Mesenchymal stem cell (in vitro differentiated cells and primary cell): ENCODE measurements at regions not wholly inside any gene's neighbourhood (a gene's known extent, or its start where the extent isn't known, plus 50 kb on each side); places are given as distances from the start of the nearest gene placed in this dataset.

Experiments
- DNase-seq: peaks from one replicate; pipeline ENCODE4 v3.0.0-alpha.2; 2013
- H2AFZ ChIP-seq: one replicate; pipeline ENCODE4 v1.6.1; 2013; ENCODE audit warnings: low read depth, mild to moderate bottlenecking, control low read depth, inconsistent platforms, low read length, moderate library complexity
- H2AK5ac ChIP-seq: 2 replicates; pipeline ENCODE4 v1.6.1; 2013; ENCODE audit warnings: low read length, moderate library complexity, mild to moderate bottlenecking, inconsistent platforms; ENCODE audit not compliant: severe bottlenecking
- H2BK120ac ChIP-seq: one replicate; pipeline ENCODE4 v1.6.1; 2013; ENCODE audit warnings: low read depth, mild to moderate bottlenecking, inconsistent platforms, low read length, moderate library complexity
- H2BK12ac ChIP-seq, 2 experiments: one replicate each; pipeline ENCODE4 v1.6.1; 2013; ENCODE audit warnings: inconsistent platforms in 2 of 2, low read length in 2 of 2, mild to moderate bottlenecking in 2 of 2, moderate library complexity in 2 of 2, control low read depth in 1 of 2
- H2BK15ac ChIP-seq: one replicate; pipeline ENCODE4 v1.6.1; 2013; ENCODE audit warnings: mild to moderate bottlenecking, low read depth, inconsistent platforms; ENCODE audit not compliant: poor library complexity, severe bottlenecking
- H2BK5ac ChIP-seq: 2 replicates; pipeline ENCODE4 v1.6.1; 2013; ENCODE audit warnings: low read depth, mild to moderate bottlenecking, low read length, control low read depth, inconsistent platforms; ENCODE audit not compliant: poor library complexity, severe bottlenecking
- H3K14ac ChIP-seq, 2 experiments: one replicate each; pipeline ENCODE4 v1.6.1; 2013; ENCODE audit warnings: inconsistent platforms in 2 of 2, low read length in 2 of 2, control low read depth in 1 of 2, mild to moderate bottlenecking in 1 of 2, moderate library complexity in 1 of 2
- H3K18ac ChIP-seq, 2 experiments: one replicate each; pipeline ENCODE4 v1.6.1; 2013; ENCODE audit warnings: inconsistent platforms in 2 of 2, low read length in 2 of 2, control low read depth in 1 of 2, low read depth in 1 of 2, mild to moderate bottlenecking in 1 of 2
- H3K23ac ChIP-seq, 2 experiments: one replicate each; pipeline ENCODE4 v1.6.1; 2013; ENCODE audit warnings: inconsistent platforms in 2 of 2, low read length in 2 of 2, mild to moderate bottlenecking in 2 of 2, moderate library complexity in 2 of 2, control low read depth in 1 of 2
- H3K27ac ChIP-seq: 2 replicates; pipeline ENCODE4 v1.5.1; 2013; ENCODE audit warnings: mild to moderate bottlenecking, moderate library complexity, low read length, control low read depth, inconsistent platforms; ENCODE audit not compliant: poor library complexity, severe bottlenecking
- H3K27me3 ChIP-seq, 2 experiments: 2 replicates each; pipeline versions ENCODE4 v1.6.1 to v1.7.0; 2013; ENCODE audit warnings: low read length in 2 of 2, mild to moderate bottlenecking in 2 of 2, moderate library complexity in 2 of 2, control low read depth in 1 of 2, inconsistent platforms in 1 of 2; ENCODE audit not compliant: control insufficient read depth in 1 of 2, insufficient read depth in 1 of 2
- H3K36me3 ChIP-seq, 2 experiments: 2 replicates each; pipeline versions ENCODE4 v1.6.1 to v1.7.0; 2013; ENCODE audit warnings: low read length in 2 of 2, control low read depth in 1 of 2, inconsistent platforms in 1 of 2, low read depth in 1 of 2, mild to moderate bottlenecking in 1 of 2; ENCODE audit not compliant: insufficient read depth in 2 of 2, control insufficient read depth in 1 of 2
- H3K4ac ChIP-seq, 2 experiments: one replicate each; pipeline ENCODE4 v1.6.1; 2013; ENCODE audit warnings: inconsistent platforms in 2 of 2, low read length in 2 of 2, mild to moderate bottlenecking in 2 of 2, moderate library complexity in 2 of 2, control low read depth in 1 of 2, low read depth in 1 of 2
- H3K4me1 ChIP-seq: 2 replicates; pipeline ENCODE4 v1.6.1; 2013; ENCODE audit warnings: low read depth, low read length, control low read depth; ENCODE audit not compliant: control insufficient read depth, insufficient read depth
- H3K4me2 ChIP-seq: 2 replicates; pipeline ENCODE4 v1.6.1; 2013; ENCODE audit warnings: low read length, mild to moderate bottlenecking, inconsistent platforms; ENCODE audit not compliant: poor library complexity, severe bottlenecking
- H3K4me3 ChIP-seq, 2 experiments: 2 replicates each; pipeline versions ENCODE4 v1.5.1 to v1.7.0; 2013; ENCODE audit warnings: low read length in 2 of 2, mild to moderate bottlenecking in 2 of 2, control low read depth in 1 of 2, low read depth in 1 of 2; ENCODE audit not compliant: insufficient read depth in 1 of 2
- H3K79me1 ChIP-seq: replicated peaks from 2 replicates; pipeline ENCODE4 v1.6.1; 2013; ENCODE audit warnings: mild to moderate bottlenecking, control low read depth, low read length, inconsistent platforms; ENCODE audit not compliant: poor library complexity, severe bottlenecking
- H3K9ac ChIP-seq: 2 replicates; pipeline ENCODE4 v1.7.0; 2013; ENCODE audit warnings: mild to moderate bottlenecking, low read length, moderate library complexity
- H3K9me3 ChIP-seq: 2 replicates; pipeline ENCODE4 v1.7.0; 2013; ENCODE audit warnings: mild to moderate bottlenecking, low read length; ENCODE audit not compliant: control insufficient read depth
- H4K8ac ChIP-seq: one replicate; pipeline ENCODE4 v1.6.1; 2013; ENCODE audit warnings: inconsistent platforms, mild to moderate bottlenecking, low read length, moderate library complexity
- H4K91ac ChIP-seq: one replicate; pipeline ENCODE4 v1.6.1; 2013; ENCODE audit warnings: mild to moderate bottlenecking, low read length, inconsistent platforms
- WGBS: methylation state at CpG from one replicate; pipeline ENCODE4 v1.1.7; 2013; ENCODE audit warnings: mixed read lengths; 5-methylcytosine and 5-hydroxymethylcytosine counted together

GRCh38 chr10:9294132-9294663, 1239.7 kb downstream of the GATA3 start:
- no peak overlapping the region for H3K9ac ChIP-seq
- H2AFZ ChIP-seq, result no peak overlapping the region
- no peak overlapping the region for H4K91ac ChIP-seq
- H3K79me1 ChIP-seq, result no peaks in the 10 kb centered on the region
- no peaks in the 10 kb centered on the region for H3K4me1 ChIP-seq
- H3K4me2 ChIP-seq, result no peak overlapping the region
- H2AK5ac ChIP-seq, result no peak overlapping the region
- no peak overlapping the region for H2BK5ac ChIP-seq
- H3K36me3 ChIP-seq, result no peaks in the 10 kb centered on the region
- H3K14ac ChIP-seq, result no peak overlapping the region
- no peaks in the 10 kb centered on the region for H3K9me3 ChIP-seq
- no peak overlapping the region for H3K27ac ChIP-seq
- H3K27me3 ChIP-seq, result no peaks in the 10 kb centered on the region
- H3K4ac ChIP-seq, result no peak overlapping the region
- no peak overlapping the region for H2BK12ac ChIP-seq
- H2BK15ac ChIP-seq, result no peak overlapping the region
- H4K8ac ChIP-seq, result no peak overlapping the region
- no peak overlapping the region for H3K23ac ChIP-seq
- no peak for DNase-seq
- no peak overlapping the region for H2BK120ac ChIP-seq
- H3K18ac ChIP-seq, result no peak overlapping the region
- no peak overlapping the region for H3K4me3 ChIP-seq
- WGBS, result 68% methylated on average over 2 of the region's 4 CpGs

GRCh38 chr10:9294865-9295264, 1240.4 kb downstream of the GATA3 start:
- no peak overlapping the region for H2AK5ac ChIP-seq
- H3K4ac ChIP-seq, result no peak overlapping the region
- no peaks in the 10 kb centered on the region for H3K79me1 ChIP-seq
- H3K9me3 ChIP-seq, result no peaks in the 10 kb centered on the region
- H3K9ac ChIP-seq, result no peak overlapping the region
- H3K14ac ChIP-seq, result no peak overlapping the region
- no peak overlapping the region for H3K27ac ChIP-seq
- H3K4me1 ChIP-seq, result no peaks in the 10 kb centered on the region
- no peak overlapping the region for H2BK120ac ChIP-seq
- no peaks in the 10 kb centered on the region for H3K27me3 ChIP-seq
- no peak overlapping the region for H3K4me2 ChIP-seq
- no peak overlapping the region for H3K4me3 ChIP-seq
- no peak overlapping the region for H4K91ac ChIP-seq
- H2BK12ac ChIP-seq, result no peak overlapping the region
- H2AFZ ChIP-seq, result no peak overlapping the region
- WGBS, result 55% methylated on average over 1 of the region's 1 CpG
- no peak for DNase-seq
- no peak overlapping the region for H3K18ac ChIP-seq
- H3K23ac ChIP-seq, result no peak overlapping the region
- H3K36me3 ChIP-seq, result no peaks in the 10 kb centered on the region
- no peak overlapping the region for H2BK15ac ChIP-seq
- no peak overlapping the region for H2BK5ac ChIP-seq
- no peak overlapping the region for H4K8ac ChIP-seq

- no peaks in the 10 kb centered on the region for H3K36me3 ChIP-seq
- no peaks in the 10 kb centered on the region for H3K4me1 ChIP-seq
- no peak overlapping the region for H2BK12ac ChIP-seq
- WGBS, result 90% methylated on average over 3 of the region's 4 CpGs
- no peak overlapping the region for H2BK5ac ChIP-seq
- H2AK5ac ChIP-seq, result no peak overlapping the region
- H3K9me3 ChIP-seq, result no peaks in the 10 kb centered on the region
- no peak overlapping the region for H3K23ac ChIP-seq
- DNase-seq, result no peak
- no peak overlapping the region for H3K9ac ChIP-seq
- no peak overlapping the region for H3K14ac ChIP-seq
- no peak overlapping the region for H2AFZ ChIP-seq
- no peaks in the 10 kb centered on the region for H3K79me1 ChIP-seq
- no peak overlapping the region for H4K91ac ChIP-seq
- H3K27ac ChIP-seq, result no peak overlapping the region
- no peak overlapping the region for H3K4ac ChIP-seq
- H3K4me3 ChIP-seq, result no peak overlapping the region
- H3K18ac ChIP-seq, result no peak overlapping the region
- no peak overlapping the region for H2BK120ac ChIP-seq
- H4K8ac ChIP-seq, result no peak overlapping the region
- no peak overlapping the region for H2BK15ac ChIP-seq
- no peaks in the 10 kb centered on the region for H3K27me3 ChIP-seq
- no peak overlapping the region for H3K4me2 ChIP-seq
Measured at GRCh38 chr10:9296190-9296589, 1241.7 kb downstream of the GATA3 start.

GRCh38 chr10:9297580-9297979, 1243.1 kb downstream of the GATA3 start:
- H3K36me3 ChIP-seq, result no peaks in the 10 kb centered on the region
- H2AK5ac ChIP-seq, result no peak overlapping the region
- WGBS, result 93% methylated on average over 3 of the region's 3 CpGs

More at GRCh38 chr10:9297580-9297979, 1243.1 kb downstream of the GATA3 start:
- Histone ChIP-seq H3K18ac (no peak overlapping the region), H3K4me1 (no peaks in the 10 kb centered on the region), H4K91ac (no peak overlapping the region), H3K9ac (no peak overlapping the region), H2BK15ac (no peak overlapping the region), H3K79me1 (no peaks in the 10 kb centered on the region), H3K4me2 (no peak overlapping the region), H3K4ac (no peak overlapping the region), H2AFZ (no peak overlapping the region), H3K23ac (no peak overlapping the region), H3K14ac (no peak overlapping the region), H2BK5ac (no peak overlapping the region), H3K4me3 (no peak overlapping the region), H4K8ac (no peak overlapping the region), H3K9me3 (no peaks in the 10 kb centered on the region), H2BK120ac (no peak overlapping the region), H2BK12ac (no peak overlapping the region), H3K27me3 (no peaks in the 10 kb centered on the region), H3K27ac (no peak overlapping the region)
- DNase-seq, result no peak
